ENCODE measurements at regions not wholly inside any gene's neighbourhood (a gene's known extent, or its start where the extent isn't known, plus 50 kb on each side); places are given as distances from the start of the nearest gene placed in this dataset.

DNA sequence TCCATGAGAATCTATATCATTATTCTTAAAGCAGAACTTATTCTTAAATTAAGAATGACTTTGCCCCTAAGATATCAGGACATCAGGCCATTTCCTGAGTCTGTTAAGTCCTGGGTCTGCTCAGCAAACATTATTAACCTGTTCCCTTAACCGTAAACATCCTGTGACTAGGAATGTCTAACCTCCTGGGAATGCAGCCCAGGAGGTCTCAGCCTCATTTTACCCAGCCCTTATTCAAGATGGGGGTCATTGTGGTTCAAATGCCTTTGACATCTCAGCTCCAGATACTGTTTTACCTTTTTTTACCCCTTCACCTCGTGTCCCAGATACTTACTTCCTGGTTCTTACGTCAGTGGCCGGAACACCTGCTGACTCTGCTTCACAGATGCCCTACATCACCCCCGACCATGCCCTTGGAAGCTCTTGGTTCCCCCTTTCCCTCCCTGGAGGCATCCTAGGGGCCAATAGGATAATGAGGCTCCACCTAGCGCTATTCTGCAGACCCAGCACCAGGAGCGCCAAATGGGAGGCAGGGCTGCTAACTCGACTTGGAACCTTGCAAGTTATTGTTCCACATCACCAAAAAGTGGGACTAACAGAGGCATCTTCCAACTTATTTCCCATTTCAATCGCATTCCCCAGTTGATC is 182.5 kb downstream of the MED10 start:
- TF ChIP-seq, protein P1, sequence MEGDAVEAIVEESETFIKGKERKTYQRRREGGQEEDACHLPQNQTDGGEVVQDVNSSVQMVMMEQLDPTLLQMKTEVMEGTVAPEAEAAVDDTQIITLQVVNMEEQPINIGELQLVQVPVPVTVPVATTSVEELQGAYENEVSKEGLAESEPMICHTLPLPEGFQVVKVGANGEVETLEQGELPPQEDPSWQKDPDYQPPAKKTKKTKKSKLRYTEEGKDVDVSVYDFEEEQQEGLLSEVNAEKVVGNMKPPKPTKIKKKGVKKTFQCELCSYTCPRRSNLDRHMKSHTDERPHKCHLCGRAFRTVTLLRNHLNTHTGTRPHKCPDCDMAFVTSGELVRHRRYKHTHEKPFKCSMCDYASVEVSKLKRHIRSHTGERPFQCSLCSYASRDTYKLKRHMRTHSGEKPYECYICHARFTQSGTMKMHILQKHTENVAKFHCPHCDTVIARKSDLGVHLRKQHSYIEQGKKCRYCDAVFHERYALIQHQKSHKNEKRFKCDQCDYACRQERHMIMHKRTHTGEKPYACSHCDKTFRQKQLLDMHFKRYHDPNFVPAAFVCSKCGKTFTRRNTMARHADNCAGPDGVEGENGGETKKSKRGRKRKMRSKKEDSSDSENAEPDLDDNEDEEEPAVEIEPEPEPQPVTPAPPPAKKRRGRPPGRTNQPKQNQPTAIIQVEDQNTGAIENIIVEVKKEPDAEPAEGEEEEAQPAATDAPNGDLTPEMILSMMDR (IDR thresholded peaks at IDR 0.05; ENCODE audit: insufficient read depth, low read depth, low read length): no peak
- no peak for DNase-seq (ENCODE audit: low read depth)
- H3K4me3 ChIP-seq (ENCODE audit: low read depth, low read length): no peak overlapping the region

DNA sequence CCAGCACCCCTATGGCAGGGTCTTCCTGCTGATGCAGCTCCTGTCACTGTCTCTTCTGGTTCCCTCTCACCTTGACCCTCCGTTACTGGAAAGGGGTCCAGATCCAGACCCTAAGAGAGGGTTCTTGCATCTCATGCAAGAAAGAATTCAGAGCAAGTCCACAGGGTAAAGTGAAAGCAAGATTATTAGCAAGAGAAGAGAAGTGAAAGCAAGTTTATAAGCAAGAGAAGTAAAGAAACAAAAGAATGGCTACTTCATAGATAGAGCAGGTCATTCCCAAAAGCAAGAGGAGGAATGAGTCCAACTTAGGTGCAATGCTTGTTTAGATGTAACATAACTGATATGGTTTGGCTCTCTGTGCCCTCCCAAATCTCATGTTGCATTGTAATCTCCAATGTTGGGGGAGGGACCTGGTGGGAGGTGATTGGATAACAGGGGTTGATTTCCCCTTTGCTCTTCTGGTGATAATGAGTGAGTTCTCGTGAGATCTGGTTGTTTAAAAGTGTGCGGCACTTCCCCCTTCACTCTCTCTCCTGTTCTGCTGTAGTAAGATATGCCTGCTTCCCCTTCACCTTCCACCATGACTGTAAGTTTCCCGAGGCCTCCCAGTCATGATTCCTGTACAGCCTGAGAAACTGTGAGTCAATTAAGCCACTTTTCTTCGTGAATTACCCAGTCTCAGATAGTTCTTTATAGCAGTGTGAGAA is 183.3 kb downstream of the MED10 start:
- no peak overlapping the region for H3K4me3 ChIP-seq (ENCODE audit: low read depth, low read length)
- no peak for DNase-seq (ENCODE audit: low read depth)
- TF ChIP-seq, protein P1 (IDR thresholded peaks at IDR 0.05; ENCODE audit: insufficient read depth, low read depth, low read length): no peak

GRCh38 chr5:6194261-6194875 is 184.0 kb downstream of the MED10 start:
- TF ChIP-seq, protein P1 (IDR thresholded peaks at IDR 0.05; ENCODE audit: insufficient read depth, low read depth, low read length): no peak
- H3K4me3 ChIP-seq (ENCODE audit: low read depth, low read length): no peak overlapping the region
- no peak for DNase-seq (ENCODE audit: low read depth)

- no peak overlapping the region for H3K4me3 ChIP-seq (ENCODE audit: low read depth, low read length)
- no peak for DNase-seq (ENCODE audit: low read depth)
- TF ChIP-seq, protein P1 (IDR thresholded peaks at IDR 0.05; ENCODE audit: insufficient read depth, low read depth, low read length): no peak
Measured at GRCh38 chr5:6193310-6193709, 185.0 kb downstream of the MED10 start.

DNA sequence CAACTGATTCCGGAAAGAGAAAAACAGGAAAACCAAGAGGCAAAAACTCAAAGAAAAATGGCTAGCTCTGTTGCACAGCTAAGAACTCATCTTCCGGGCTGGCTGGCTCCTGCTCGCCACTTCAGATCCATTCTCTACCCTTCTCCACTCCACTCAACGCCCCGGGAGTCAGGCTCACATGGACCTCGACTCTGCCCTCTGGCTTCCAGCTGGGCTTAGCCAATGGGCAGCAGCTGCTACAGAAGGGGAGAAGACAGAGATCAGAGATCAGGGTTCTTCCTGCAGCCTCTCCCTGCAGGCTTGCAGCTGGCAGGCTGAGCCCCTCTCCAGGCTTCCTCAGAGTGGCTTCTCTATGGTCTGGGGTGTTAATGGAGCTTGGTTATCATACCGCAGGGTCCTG is 187.5 kb downstream of the MED10 start:
- no peak for DNase-seq (ENCODE audit: low read depth)
- TF ChIP-seq, protein P1 (IDR thresholded peaks at IDR 0.05; ENCODE audit: insufficient read depth, low read depth, low read length): no peak
- H3K4me3 ChIP-seq (ENCODE audit: low read depth, low read length): no peak overlapping the region

DNA sequence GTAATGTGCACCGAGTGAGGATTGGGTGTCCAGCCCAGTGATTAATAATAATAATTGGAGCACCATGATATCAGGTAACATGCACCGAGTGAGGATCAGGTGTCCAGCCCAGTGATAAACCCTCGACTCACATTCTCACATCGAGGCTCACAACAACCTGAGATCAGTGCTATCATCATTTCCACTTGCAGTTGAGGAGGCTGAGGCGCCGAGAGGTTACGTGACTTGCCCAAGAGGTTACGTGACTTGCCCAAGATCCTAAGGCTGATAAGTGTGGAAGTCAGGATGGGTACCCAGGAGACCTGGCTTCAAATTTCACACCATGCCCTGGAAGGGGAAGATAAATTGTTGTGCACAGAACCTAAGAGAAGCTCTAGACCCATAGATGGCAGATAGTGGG is 189.4 kb downstream of the MED10 start:
- DNase-seq (ENCODE audit: low read depth): no peak
- no peak overlapping the region for H3K4me3 ChIP-seq (ENCODE audit: low read depth, low read length)
- TF ChIP-seq, protein P1 (IDR thresholded peaks at IDR 0.05; ENCODE audit: insufficient read depth, low read depth, low read length): no peak

Measured in fibroblast of villous mesenchyme (primary cell).